22Rv1 (cell line): ENCODE measurements at regions not wholly inside any gene's neighbourhood (a gene's known extent, or its start where the extent isn't known, plus 50 kb on each side); places are given as distances from the start of the nearest gene placed in this dataset.

Experiments
- CTCF ChIP-seq: fragments of 450-650 bp; IDR thresholded peaks from 2 replicates; pipeline ENCODE4 v1.5.1; 2017; ENCODE audit warnings: mild to moderate bottlenecking
- ZFX ChIP-seq: fragments of 450-650 bp; IDR thresholded peaks from 2 replicates; pipeline ENCODE4 v1.6.1; 2017; ENCODE audit warnings: antibody characterized with exemption, borderline replicate concordance

- TF ChIP-seq CTCF (no peak), ZFX (no peak)
Measured at GRCh38 chr4:67103001-67103747, 442.1 kb downstream of the CENPC start.
